Smooth muscle cell (in vitro differentiated cells): ENCODE measurements at regions not wholly inside any gene's neighbourhood (a gene's known extent, or its start where the extent isn't known, plus 50 kb on each side); places are given as distances from the start of the nearest gene placed in this dataset.

Experiments
- DNase-seq: peaks from one replicate; lab custom pipeline; 2025; ENCODE audit not compliant: unreplicated experiment; lab: John Stamatoyannopoulos, UW
- H2AFZ ChIP-seq: fragments of 200-600 bp; sonication (generic); 2 replicates; pipeline ENCODE4 v1.6.0; 2016; ENCODE audit warnings: antibody characterized with exemption, low read depth, mild to moderate bottlenecking
- H3F3A ChIP-seq: fragments of 200-600 bp; sonication (generic); 2 replicates; pipeline ENCODE4 v1.6.0; 2017; ENCODE audit warnings: antibody characterized with exemption, low read depth
- H3K27ac ChIP-seq: fragments of 200-600 bp; sonication (generic); 2 replicates; pipeline ENCODE4 v1.5.1; 2016; ENCODE audit warnings: low read depth, mild to moderate bottlenecking
- H3K27me3 ChIP-seq: fragments of 200-600 bp; sonication (generic); 2 replicates; pipeline ENCODE4 v1.6.1; 2016; ENCODE audit warnings: low read depth, mild to moderate bottlenecking
- H3K36me3 ChIP-seq: fragments of 200-600 bp; sonication (generic); 2 replicates; pipeline ENCODE4 v1.5.1; 2016; ENCODE audit warnings: low read depth
- H3K4me1 ChIP-seq: fragments of 200-600 bp; sonication (generic); 2 replicates; pipeline ENCODE4 v1.5.1; 2016; ENCODE audit warnings: low read depth
- H3K4me2 ChIP-seq: fragments of 200-600 bp; sonication (generic); 2 replicates; pipeline ENCODE4 v1.6.0; 2016; ENCODE audit warnings: mild to moderate bottlenecking
- H3K4me3 ChIP-seq: fragments of 200-600 bp; sonication (generic); 2 replicates; pipeline ENCODE4 v1.5.1; 2016; ENCODE audit warnings: mild to moderate bottlenecking
- H3K79me2 ChIP-seq: fragments of 200-600 bp; sonication (generic); 2 replicates; pipeline ENCODE4 v1.6.0; 2016; ENCODE audit warnings: low read depth, mild to moderate bottlenecking
- H3K9ac ChIP-seq: fragments of 200-600 bp; sonication (generic); 2 replicates; pipeline ENCODE4 v1.6.0; 2016; ENCODE audit warnings: low read depth
- H3K9me3 ChIP-seq: fragments of 200-600 bp; sonication (generic); replicated peaks from 2 replicates; pipeline ENCODE4 v1.5.1; 2016; ENCODE audit warnings: low read depth
- H4K20me1 ChIP-seq: fragments of 200-600 bp; sonication (generic); 2 replicates; pipeline ENCODE4 v1.6.0; 2016; ENCODE audit warnings: low read depth
- CTCF ChIP-seq: fragments of 200-600 bp; sonication (generic); IDR thresholded peaks from 2 replicates; pipeline ENCODE4 v1.5.1; 2017; ENCODE audit warnings: borderline replicate concordance, mild to moderate bottlenecking, antibody characterized with exemption; ENCODE audit not compliant: insufficient read depth, poor library complexity, severe bottlenecking
- WGBS: methylation state at CpG from one replicate; pipeline ENCODE4 v1.1.7; 2016; ENCODE audit warnings: low lambda C conversion rate; 5-methylcytosine and 5-hydroxymethylcytosine counted together

GRCh38 chr16:86747761-86748160 is 169.4 kb downstream of the FOXL1 start:
- H3F3A ChIP-seq = peaks cover 11% of the 10 kb centered on the region
- 90% methylated on average over 13 of the region's 13 CpGs for WGBS
- DNase-seq = no peak
- no peaks in the 10 kb centered on the region for H3K79me2 ChIP-seq
- no peak overlapping the region for H3K9ac ChIP-seq
- H3K36me3 ChIP-seq = no peaks in the 10 kb centered on the region
- H2AFZ ChIP-seq = no peak overlapping the region
- H3K4me2 ChIP-seq = no peak overlapping the region
- H3K9me3 ChIP-seq = no peaks in the 10 kb centered on the region
- no peak overlapping the region for H3K4me3 ChIP-seq
- no peaks in the 10 kb centered on the region for H3K27me3 ChIP-seq
- H3K27ac ChIP-seq = no peak overlapping the region
- peaks cover 5% of the 10 kb centered on the region for H3K4me1 ChIP-seq
- H4K20me1 ChIP-seq = no peaks in the 10 kb centered on the region
- no peak for TF ChIP-seq CTCF

- TF ChIP-seq CTCF = no peak
- Histone ChIP-seq H3K27ac (no peak overlapping the region), H4K20me1 (no peaks in the 10 kb centered on the region), H3K9ac (no peak overlapping the region), H3K4me3 (no peak overlapping the region), H3F3A (peaks cover 11% of the 10 kb centered on the region), H2AFZ (no peak overlapping the region), H3K4me1 (peaks cover 5% of the 10 kb centered on the region), H3K79me2 (no peaks in the 10 kb centered on the region), H3K9me3 (no peaks in the 10 kb centered on the region), H3K27me3 (no peaks in the 10 kb centered on the region), H3K36me3 (no peaks in the 10 kb centered on the region), H3K4me2 (no peak overlapping the region)
- DNase-seq = no peak
- WGBS = 61% methylated on average over 3 of the region's 3 CpGs
Observed at GRCh38 chr16:86748652-86749051, 170.3 kb downstream of the FOXL1 start.

- Histone ChIP-seq H3K9me3 (no peaks in the 10 kb centered on the region), H3K4me3 (no peak overlapping the region), H3K79me2 (no peaks in the 10 kb centered on the region), H2AFZ (no peak overlapping the region), H4K20me1 (no peaks in the 10 kb centered on the region), H3K27me3 (no peaks in the 10 kb centered on the region), H3K4me2 (peak overlapping the region; percentile 28), H3K4me1 (peaks cover 5% of the 10 kb centered on the region), H3F3A (peaks cover 11% of the 10 kb centered on the region), H3K9ac (no peak overlapping the region), H3K27ac (peak overlapping the region; percentile 74), H3K36me3 (no peaks in the 10 kb centered on the region)
- no peak for TF ChIP-seq CTCF
- WGBS = 59% methylated on average over 12 of the region's 12 CpGs
- no peak for DNase-seq
Observed at GRCh38 chr16:86751076-86752030, 173.0 kb downstream of the FOXL1 start.
